ENCODE measurements at regions not wholly inside any gene's neighbourhood (a gene's known extent, or its start where the extent isn't known, plus 50 kb on each side); places are given as distances from the start of the nearest gene placed in this dataset.

DNA sequence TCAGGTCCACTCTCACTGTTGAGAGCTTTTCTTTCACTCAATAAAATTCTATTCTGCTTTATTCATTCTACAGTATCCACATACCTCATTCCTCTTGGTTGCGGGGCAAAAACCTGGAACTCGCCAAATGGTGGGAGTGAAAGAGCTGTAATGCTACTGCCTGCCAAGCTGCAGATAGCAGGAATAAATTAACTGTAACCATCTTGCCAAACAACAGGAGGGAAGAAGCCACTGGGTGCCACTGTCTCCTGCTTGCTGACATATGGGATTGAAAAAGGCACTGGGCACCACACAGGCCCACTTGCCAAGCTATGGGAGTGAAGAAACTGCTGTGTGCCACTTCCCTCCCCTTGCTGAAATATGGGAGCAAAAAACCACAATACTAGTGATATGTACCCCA lies 111.9 kb upstream of the CNTN1 start:
- no peaks in the 10 kb centered on the region for H3K4me1 ChIP-seq
- WGBS, 2 donors, result 82 to 87% methylated on average over 2 of the region's 2 CpGs
- no peak overlapping the region for H3K27ac ChIP-seq
- no peak for ATAC-seq
- H3K27me3 ChIP-seq, result no peaks in the 10 kb centered on the region
- intact Hi-C loops (cut with DNase I), result no loop called here
- no peak for DNase-seq
- peaks cover 0 to 16% (median 0%) of the 10 kb centered on the region in 3 donors for H3K9me3 ChIP-seq
- no peak overlapping the region for H3K4me3 ChIP-seq
- H3K36me3 ChIP-seq (replicated peaks in 1 of 2; ENCODE audit: insufficient read depth in 1 of 2, low read depth in 2 of 2), result no peaks in the 10 kb centered on the region
- TF ChIP-seq, protein P1, sequence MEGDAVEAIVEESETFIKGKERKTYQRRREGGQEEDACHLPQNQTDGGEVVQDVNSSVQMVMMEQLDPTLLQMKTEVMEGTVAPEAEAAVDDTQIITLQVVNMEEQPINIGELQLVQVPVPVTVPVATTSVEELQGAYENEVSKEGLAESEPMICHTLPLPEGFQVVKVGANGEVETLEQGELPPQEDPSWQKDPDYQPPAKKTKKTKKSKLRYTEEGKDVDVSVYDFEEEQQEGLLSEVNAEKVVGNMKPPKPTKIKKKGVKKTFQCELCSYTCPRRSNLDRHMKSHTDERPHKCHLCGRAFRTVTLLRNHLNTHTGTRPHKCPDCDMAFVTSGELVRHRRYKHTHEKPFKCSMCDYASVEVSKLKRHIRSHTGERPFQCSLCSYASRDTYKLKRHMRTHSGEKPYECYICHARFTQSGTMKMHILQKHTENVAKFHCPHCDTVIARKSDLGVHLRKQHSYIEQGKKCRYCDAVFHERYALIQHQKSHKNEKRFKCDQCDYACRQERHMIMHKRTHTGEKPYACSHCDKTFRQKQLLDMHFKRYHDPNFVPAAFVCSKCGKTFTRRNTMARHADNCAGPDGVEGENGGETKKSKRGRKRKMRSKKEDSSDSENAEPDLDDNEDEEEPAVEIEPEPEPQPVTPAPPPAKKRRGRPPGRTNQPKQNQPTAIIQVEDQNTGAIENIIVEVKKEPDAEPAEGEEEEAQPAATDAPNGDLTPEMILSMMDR (IDR thresholded peaks at IDR 0.05), result no peak
- no peak for TF ChIP-seq POLR2A (IDR thresholded peaks at IDR 0.05)

DNA sequence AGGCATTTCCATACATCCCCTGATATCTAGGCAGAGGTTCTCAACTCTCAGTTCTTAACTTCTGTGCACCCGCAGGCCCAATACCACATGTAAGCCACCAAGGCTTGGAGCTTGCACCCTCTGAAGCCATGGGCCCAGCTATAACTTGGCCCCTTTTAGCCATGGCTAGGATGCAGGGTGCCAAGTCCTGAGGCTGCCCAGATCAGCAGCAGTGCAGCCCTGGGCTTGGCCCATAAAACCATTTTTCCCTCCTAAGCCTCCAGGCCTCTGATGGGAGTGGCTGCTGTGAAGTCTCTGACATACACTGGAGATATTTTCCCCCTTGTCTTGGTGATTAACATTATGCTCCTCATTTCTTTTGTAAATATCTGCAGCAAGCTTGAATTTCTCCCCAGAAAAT lies 110.3 kb upstream of the CNTN1 start:
- H3K36me3 ChIP-seq (replicated peaks in 1 of 2; ENCODE audit: insufficient read depth in 1 of 2, low read depth in 2 of 2), result no peaks in the 10 kb centered on the region
- intact Hi-C loops (cut with DNase I), result no loop called here
- no peak for TF ChIP-seq POLR2A (IDR thresholded peaks at IDR 0.05)
- TF ChIP-seq, protein P1 (IDR thresholded peaks at IDR 0.05), result no peak
- DNase-seq (no peak), ATAC-seq (no peak)
- H3K27me3 ChIP-seq, result no peaks in the 10 kb centered on the region
- 86 to 91% methylated on average over 1 of the region's 1 CpG for WGBS, 2 donors
- H3K9me3 ChIP-seq, result peaks cover 0 to 16% (median 0%) of the 10 kb centered on the region in 3 donors
- no peak overlapping the region for H3K27ac ChIP-seq
- no peak overlapping the region for H3K4me3 ChIP-seq
- H3K4me1 ChIP-seq, result no peaks in the 10 kb centered on the region

DNA sequence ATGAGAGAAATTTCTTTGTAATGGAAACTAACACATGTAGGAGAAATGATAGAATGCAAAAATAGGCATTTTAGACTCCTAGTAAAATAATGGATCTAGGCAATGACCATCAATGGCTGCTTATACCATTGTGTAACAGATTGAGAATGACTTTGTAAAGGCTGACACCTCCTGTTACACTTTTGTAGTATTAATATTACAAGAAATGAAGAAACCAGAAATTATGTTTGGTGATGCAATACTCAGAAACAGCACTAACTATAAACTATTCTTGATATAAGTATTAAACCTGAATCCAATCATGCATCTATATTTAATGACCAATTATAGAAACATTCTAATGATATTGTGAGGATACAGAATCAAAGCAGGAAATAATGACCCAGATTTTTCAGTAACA lies 108.5 kb upstream of the CNTN1 start:
- DNase-seq (no peak), ATAC-seq (no peak)
- Histone ChIP-seq H3K4me1 (no peaks in the 10 kb centered on the region), H3K4me3 (no peak overlapping the region), H3K27ac (no peak overlapping the region), H3K36me3 (replicated peaks in 1 of 2; ENCODE audit: insufficient read depth in 1 of 2, low read depth in 2 of 2) (no peaks in the 10 kb centered on the region), H3K27me3 (no peaks in the 10 kb centered on the region), H3K9me3 (peaks cover 0 to 16% (median 0%) of the 10 kb centered on the region in 3 donors)
- intact Hi-C loops (cut with DNase I), result no loop called here
- TF ChIP-seq POLR2A (IDR thresholded peaks at IDR 0.05), result no peak
- TF ChIP-seq, protein P1 (IDR thresholded peaks at IDR 0.05), result no peak

DNA sequence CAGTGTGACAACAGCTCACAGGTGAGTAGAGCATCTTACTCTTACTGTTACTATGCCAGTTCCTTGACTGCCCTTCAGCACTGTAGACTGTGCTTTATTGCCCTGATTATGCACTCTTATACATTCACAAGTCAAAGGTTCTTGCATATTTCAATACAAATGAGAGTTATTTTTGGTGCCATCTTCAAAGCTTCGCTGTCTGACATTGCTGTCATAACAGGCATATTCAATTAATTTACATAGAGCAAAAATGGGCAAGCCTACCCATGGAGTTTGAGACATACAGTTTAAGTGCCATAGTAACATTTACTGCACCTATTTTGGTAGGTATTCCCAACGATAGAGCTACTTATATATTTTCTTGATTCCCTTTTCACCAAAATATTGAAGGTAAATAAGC lies 107.5 kb upstream of the CNTN1 start:
- Histone ChIP-seq H3K27ac (no peak overlapping the region), H3K4me3 (no peak overlapping the region), H3K27me3 (no peaks in the 10 kb centered on the region), H3K4me1 (no peaks in the 10 kb centered on the region), H3K9me3 (peaks cover 0 to 16% (median 0%) of the 10 kb centered on the region in 3 donors), H3K36me3 (replicated peaks in 1 of 2; ENCODE audit: insufficient read depth in 1 of 2, low read depth in 2 of 2) (no peaks in the 10 kb centered on the region)
- DNase-seq, result no peak
- intact Hi-C loops (cut with DNase I), result no loop called here
- ATAC-seq, result no peak
- WGBS, 2 donors, result 56 to 57% methylated on average over 2 of the region's 2 CpGs
- TF ChIP-seq, protein P1 (IDR thresholded peaks at IDR 0.05), result no peak

DNA sequence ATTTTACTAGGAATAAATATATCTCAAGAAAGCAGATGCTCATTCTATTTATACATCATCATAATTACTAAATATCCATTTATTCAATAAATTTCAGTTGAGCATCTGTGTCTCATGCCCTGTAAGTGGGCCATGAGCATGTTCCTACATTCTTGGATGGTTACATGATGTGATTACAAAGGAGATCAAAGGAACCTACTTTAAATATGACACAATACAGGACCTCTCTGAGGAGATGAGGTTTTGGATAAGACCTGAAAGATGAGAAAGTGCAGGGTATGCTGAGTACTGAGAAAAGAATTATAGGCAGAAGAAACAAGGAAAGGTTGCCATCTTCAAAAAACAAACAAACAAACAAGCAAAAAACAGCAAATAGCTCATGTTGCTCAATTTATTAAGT lies 105.4 kb upstream of the CNTN1 start:
- intact Hi-C loops (cut with DNase I), result no loop called here
- no peak for ATAC-seq
- H3K27me3 ChIP-seq, result no peaks in the 10 kb centered on the region
- no peak overlapping the region for H3K27ac ChIP-seq
- no peaks in the 10 kb centered on the region for H3K36me3 ChIP-seq (replicated peaks in 1 of 2; ENCODE audit: insufficient read depth in 1 of 2, low read depth in 2 of 2)
- H3K9me3 ChIP-seq, result peaks cover 0 to 3% (median 0%) of the 10 kb centered on the region in 3 donors
- DNase-seq, result no peak
- TF ChIP-seq, protein P1 (IDR thresholded peaks at IDR 0.05), result no peak
- no peak for TF ChIP-seq POLR2A (IDR thresholded peaks at IDR 0.05)
- no peak overlapping the region for H3K4me3 ChIP-seq
- no peaks in the 10 kb centered on the region for H3K4me1 ChIP-seq

All from body of pancreas (tissue), 4 donors.